ENCODE measurements at regions not wholly inside any gene's neighbourhood (a gene's known extent, or its start where the extent isn't known, plus 50 kb on each side); places are given as distances from the start of the nearest gene placed in this dataset.

- no peak for DNase-seq (ENCODE audit: low read depth, low spot score)
- Histone ChIP-seq H3K4me3 (replicated peaks in 1 of 3; ENCODE audit: insufficient read depth in 1 of 3, low read depth in 1 of 3, low read length in 3 of 3) (no peak overlapping the region), H3K9ac (replicated peaks; ENCODE audit: extremely low read depth, insufficient read depth, low read length) (no peak overlapping the region), H2AFZ (ENCODE audit: low read depth, low read length) (no peak overlapping the region), H3K4me1 (ENCODE audit: control insufficient read depth, extremely low read depth, insufficient read depth, low read length) (no peaks in the 10 kb centered on the region), H3K27ac (ENCODE audit: insufficient read depth, low read depth, low read length) (no peak overlapping the region), H3K36me3 (ENCODE audit: control insufficient read depth in 2 of 2, extremely low read depth in 1 of 2, insufficient read depth in 2 of 2, low read length in 2 of 2) (no peaks in the 10 kb centered on the region), H3K27me3 (ENCODE audit: control insufficient read depth in 2 of 2, insufficient read depth in 2 of 2, low read length in 2 of 2) (no peaks in the 10 kb centered on the region), H4K20me1 (replicated peaks; ENCODE audit: control insufficient read depth, extremely low read depth, insufficient read depth, low read length) (no peaks in the 10 kb centered on the region), H3K9me3 (replicated peaks; ENCODE audit: control insufficient read depth, insufficient read depth, low read length) (peaks cover 7% of the 10 kb centered on the region), H3K4me2 (ENCODE audit: insufficient read depth, low read length) (no peak overlapping the region), H3K9me1 (replicated peaks; ENCODE audit: control insufficient read depth, extremely low read depth, insufficient read depth, low read length) (no peaks in the 10 kb centered on the region), H3K79me2 (ENCODE audit: control insufficient read depth, insufficient read depth, low read length) (no peaks in the 10 kb centered on the region)
- no peak for FAIRE-seq
- BruUV-seq (replicated peaks), result no TSS peak
- TF ChIP-seq GATA2 (IDR thresholded peaks at IDR 0.05; ENCODE audit: insufficient read depth, insufficient read length, low read depth, low read length) (no peak), JUN (IDR thresholded peaks at IDR 0.05; ENCODE audit: borderline replicate concordance, insufficient read depth, insufficient read length, low read depth) (no peak), FOS (IDR thresholded peaks at IDR 0.05; ENCODE audit: borderline replicate concordance, insufficient read depth, low read length) (no peak), MYC (IDR thresholded peaks at IDR 0.05; ENCODE audit: low read depth, low read length) (no peak), EZH2 (IDR thresholded peaks at IDR 0.05; ENCODE audit: borderline replicate concordance, low read depth, low read length, severe bottlenecking) (no peak), POLR2AphosphoS5 (IDR thresholded peaks at IDR 0.05; ENCODE audit: insufficient read depth, low read depth, low read length) (no peak), POLR2A (IDR thresholded peaks at IDR 0.05; ENCODE audit: low read depth, low read length) (no peak)
- TF ChIP-seq, protein P1, sequence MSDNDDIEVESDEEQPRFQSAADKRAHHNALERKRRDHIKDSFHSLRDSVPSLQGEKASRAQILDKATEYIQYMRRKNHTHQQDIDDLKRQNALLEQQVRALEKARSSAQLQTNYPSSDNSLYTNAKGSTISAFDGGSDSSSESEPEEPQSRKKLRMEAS (IDR thresholded peaks at IDR 0.05; ENCODE audit: insufficient read depth, insufficient read length), result no peak
- dilution Hi-C loops (cut with MboI; ENCODE audit: extremely low pct_ligation_motif_present, low sequenced_read_pairs) (no loop called here), intact Hi-C loops (cut with micrococcal nuclease) (no loop called here)
- ChIA-PET POLR2A (no interaction called here), CTCF (no interaction called here)
Observed at GRCh38 chr14:97874394-97874793, 1077.2 kb downstream of the VRK1 start.

DNA sequence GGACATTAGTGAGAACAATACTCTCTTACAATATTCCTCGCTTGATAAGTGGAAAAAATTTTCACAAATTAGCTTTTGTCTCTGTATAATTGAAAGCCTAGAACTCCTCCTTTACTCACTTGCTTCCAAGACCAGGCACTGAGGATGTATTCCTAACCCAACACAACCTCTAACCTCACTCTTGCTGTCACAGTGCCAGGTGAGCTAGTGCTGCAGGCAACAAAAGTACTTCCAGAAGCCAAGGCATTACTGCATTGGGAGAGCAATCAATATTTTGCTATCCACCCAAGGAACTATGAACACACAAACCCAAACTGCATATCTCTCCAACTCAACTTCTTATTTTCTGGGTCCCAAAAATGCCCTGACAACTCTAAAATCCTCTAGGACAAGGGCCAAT is 1081.0 kb downstream of the VRK1 start:
- Histone ChIP-seq H3K9me3 (replicated peaks; ENCODE audit: control insufficient read depth, insufficient read depth, low read length) (peaks cover 7% of the 10 kb centered on the region), H3K4me3 (replicated peaks in 1 of 3; ENCODE audit: insufficient read depth in 1 of 3, low read depth in 1 of 3, low read length in 3 of 3) (no peak overlapping the region), H3K9me1 (replicated peaks; ENCODE audit: control insufficient read depth, extremely low read depth, insufficient read depth, low read length) (no peaks in the 10 kb centered on the region), H3K79me2 (ENCODE audit: control insufficient read depth, insufficient read depth, low read length) (no peaks in the 10 kb centered on the region), H2AFZ (ENCODE audit: low read depth, low read length) (no peak overlapping the region), H3K9ac (replicated peaks; ENCODE audit: extremely low read depth, insufficient read depth, low read length) (no peak overlapping the region), H3K4me1 (ENCODE audit: control insufficient read depth, extremely low read depth, insufficient read depth, low read length) (no peaks in the 10 kb centered on the region), H3K4me2 (ENCODE audit: insufficient read depth, low read length) (no peak overlapping the region), H3K36me3 (ENCODE audit: control insufficient read depth in 2 of 2, extremely low read depth in 1 of 2, insufficient read depth in 2 of 2, low read length in 2 of 2) (no peaks in the 10 kb centered on the region), H4K20me1 (replicated peaks; ENCODE audit: control insufficient read depth, extremely low read depth, insufficient read depth, low read length) (no peaks in the 10 kb centered on the region), H3K27ac (ENCODE audit: insufficient read depth, low read depth, low read length) (no peak overlapping the region), H3K27me3 (ENCODE audit: control insufficient read depth in 2 of 2, insufficient read depth in 2 of 2, low read length in 2 of 2) (no peaks in the 10 kb centered on the region)
- dilution Hi-C loops (cut with MboI; ENCODE audit: extremely low pct_ligation_motif_present, low sequenced_read_pairs) (no loop called here), intact Hi-C loops (cut with micrococcal nuclease) (no loop called here)
- FAIRE-seq (no peak), DNase-seq (ENCODE audit: low read depth, low spot score) (no peak)
- no TSS peak for BruUV-seq (replicated peaks)
- CTCF ChIA-PET, result no interaction called here
- POLR2A ChIA-PET, result no interaction called here
- no peak for TF ChIP-seq MYC (IDR thresholded peaks at IDR 0.05; ENCODE audit: low read depth, low read length)
- TF ChIP-seq POLR2A (IDR thresholded peaks at IDR 0.05; ENCODE audit: low read depth, low read length), result no peak
- TF ChIP-seq GATA2 (IDR thresholded peaks at IDR 0.05; ENCODE audit: insufficient read depth, insufficient read length, low read depth, low read length), result no peak
- TF ChIP-seq EZH2 (IDR thresholded peaks at IDR 0.05; ENCODE audit: borderline replicate concordance, low read depth, low read length, severe bottlenecking), result no peak
- TF ChIP-seq POLR2AphosphoS5 (IDR thresholded peaks at IDR 0.05; ENCODE audit: insufficient read depth, low read depth, low read length), result no peak
- no peak for TF ChIP-seq FOS (IDR thresholded peaks at IDR 0.05; ENCODE audit: borderline replicate concordance, insufficient read depth, low read length)
- TF ChIP-seq, protein P2, sequence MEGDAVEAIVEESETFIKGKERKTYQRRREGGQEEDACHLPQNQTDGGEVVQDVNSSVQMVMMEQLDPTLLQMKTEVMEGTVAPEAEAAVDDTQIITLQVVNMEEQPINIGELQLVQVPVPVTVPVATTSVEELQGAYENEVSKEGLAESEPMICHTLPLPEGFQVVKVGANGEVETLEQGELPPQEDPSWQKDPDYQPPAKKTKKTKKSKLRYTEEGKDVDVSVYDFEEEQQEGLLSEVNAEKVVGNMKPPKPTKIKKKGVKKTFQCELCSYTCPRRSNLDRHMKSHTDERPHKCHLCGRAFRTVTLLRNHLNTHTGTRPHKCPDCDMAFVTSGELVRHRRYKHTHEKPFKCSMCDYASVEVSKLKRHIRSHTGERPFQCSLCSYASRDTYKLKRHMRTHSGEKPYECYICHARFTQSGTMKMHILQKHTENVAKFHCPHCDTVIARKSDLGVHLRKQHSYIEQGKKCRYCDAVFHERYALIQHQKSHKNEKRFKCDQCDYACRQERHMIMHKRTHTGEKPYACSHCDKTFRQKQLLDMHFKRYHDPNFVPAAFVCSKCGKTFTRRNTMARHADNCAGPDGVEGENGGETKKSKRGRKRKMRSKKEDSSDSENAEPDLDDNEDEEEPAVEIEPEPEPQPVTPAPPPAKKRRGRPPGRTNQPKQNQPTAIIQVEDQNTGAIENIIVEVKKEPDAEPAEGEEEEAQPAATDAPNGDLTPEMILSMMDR (IDR thresholded peaks at IDR 0.05; ENCODE audit: extremely low read depth in 1 of 2, insufficient read depth in 1 of 2, low read depth in 1 of 2, low read length in 2 of 2), result no peak
- TF ChIP-seq JUN (IDR thresholded peaks at IDR 0.05; ENCODE audit: borderline replicate concordance, insufficient read depth, insufficient read length, low read depth), result no peak
- TF ChIP-seq, protein P1 (IDR thresholded peaks at IDR 0.05; ENCODE audit: insufficient read depth, insufficient read length), result no peak
